ENCODE measurements at regions not wholly inside any gene's neighbourhood (a gene's known extent, or its start where the extent isn't known, plus 50 kb on each side); places are given as distances from the start of the nearest gene placed in this dataset.

GRCh38 chr1:117779364-117779763 lies 150.1 kb downstream of the GDAP2 start:
- Histone ChIP-seq H4K20me1 (ENCODE audit: insufficient read depth, low read length) (no peaks in the 10 kb centered on the region), H3K27ac (ENCODE audit: low read length) (no peak overlapping the region), H3F3A (ENCODE audit: insufficient read depth, low read length) (no peaks in the 10 kb centered on the region), H3K4me1 (ENCODE audit: low read length) (no peaks in the 10 kb centered on the region), H3K4me3 (ENCODE audit: low read length) (no peak overlapping the region), H3K4me2 (ENCODE audit: low read depth, low read length) (no peak overlapping the region), H3K9me3 (replicated peaks; ENCODE audit: insufficient read depth, low read length) (no peaks in the 10 kb centered on the region), H3K9me2 (replicated peaks; ENCODE audit: insufficient read depth, low read length) (no peaks in the 10 kb centered on the region), H3K36me3 (replicated peaks; ENCODE audit: insufficient read depth, low read length) (no peaks in the 10 kb centered on the region), H3K9ac (ENCODE audit: low read length) (no peak overlapping the region), H3K79me2 (ENCODE audit: low read length) (no peaks in the 10 kb centered on the region), H2AFZ (ENCODE audit: low read length) (no peak overlapping the region), H3K27me3 (replicated peaks; ENCODE audit: insufficient read depth, low read length) (no peaks in the 10 kb centered on the region)
- no peak for DNase-seq
- TF ChIP-seq EZH2 (optimal IDR thresholded peaks at IDR 0.05; ENCODE audit: low read depth, low read length) (no peak), EZH2phosphoT487 (IDR thresholded peaks at IDR 0.05; ENCODE audit: low read length) (no peak)
- TF ChIP-seq, protein P1, sequence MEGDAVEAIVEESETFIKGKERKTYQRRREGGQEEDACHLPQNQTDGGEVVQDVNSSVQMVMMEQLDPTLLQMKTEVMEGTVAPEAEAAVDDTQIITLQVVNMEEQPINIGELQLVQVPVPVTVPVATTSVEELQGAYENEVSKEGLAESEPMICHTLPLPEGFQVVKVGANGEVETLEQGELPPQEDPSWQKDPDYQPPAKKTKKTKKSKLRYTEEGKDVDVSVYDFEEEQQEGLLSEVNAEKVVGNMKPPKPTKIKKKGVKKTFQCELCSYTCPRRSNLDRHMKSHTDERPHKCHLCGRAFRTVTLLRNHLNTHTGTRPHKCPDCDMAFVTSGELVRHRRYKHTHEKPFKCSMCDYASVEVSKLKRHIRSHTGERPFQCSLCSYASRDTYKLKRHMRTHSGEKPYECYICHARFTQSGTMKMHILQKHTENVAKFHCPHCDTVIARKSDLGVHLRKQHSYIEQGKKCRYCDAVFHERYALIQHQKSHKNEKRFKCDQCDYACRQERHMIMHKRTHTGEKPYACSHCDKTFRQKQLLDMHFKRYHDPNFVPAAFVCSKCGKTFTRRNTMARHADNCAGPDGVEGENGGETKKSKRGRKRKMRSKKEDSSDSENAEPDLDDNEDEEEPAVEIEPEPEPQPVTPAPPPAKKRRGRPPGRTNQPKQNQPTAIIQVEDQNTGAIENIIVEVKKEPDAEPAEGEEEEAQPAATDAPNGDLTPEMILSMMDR (IDR thresholded peaks at IDR 0.05; ENCODE audit: low read length) = no peak

GRCh38 chr1:117780687-117781475 lies 148.5 kb downstream of the GDAP2 start:
- H3F3A ChIP-seq (ENCODE audit: insufficient read depth, low read length) = no peaks in the 10 kb centered on the region
- TF ChIP-seq, protein P1 (IDR thresholded peaks at IDR 0.05; ENCODE audit: low read length) = no peak
- TF ChIP-seq EZH2phosphoT487 (IDR thresholded peaks at IDR 0.05; ENCODE audit: low read length) (no peak), EZH2 (optimal IDR thresholded peaks at IDR 0.05; ENCODE audit: low read depth, low read length) (no peak)
- H2AFZ ChIP-seq (ENCODE audit: low read length) = no peak overlapping the region
- H3K79me2 ChIP-seq (ENCODE audit: low read length) = no peaks in the 10 kb centered on the region
- H3K36me3 ChIP-seq (replicated peaks; ENCODE audit: insufficient read depth, low read length) = no peaks in the 10 kb centered on the region
- DNase-seq = no peak
- H3K4me1 ChIP-seq (ENCODE audit: low read length) = no peaks in the 10 kb centered on the region
- H3K4me2 ChIP-seq (ENCODE audit: low read depth, low read length) = no peak overlapping the region
- H4K20me1 ChIP-seq (ENCODE audit: insufficient read depth, low read length) = no peaks in the 10 kb centered on the region
- H3K9ac ChIP-seq (ENCODE audit: low read length) = no peak overlapping the region
- no peak overlapping the region for H3K4me3 ChIP-seq (ENCODE audit: low read length)
- no peaks in the 10 kb centered on the region for H3K9me2 ChIP-seq (replicated peaks; ENCODE audit: insufficient read depth, low read length)
- H3K27me3 ChIP-seq (replicated peaks; ENCODE audit: insufficient read depth, low read length) = no peaks in the 10 kb centered on the region
- H3K9me3 ChIP-seq (replicated peaks; ENCODE audit: insufficient read depth, low read length) = no peaks in the 10 kb centered on the region
- H3K27ac ChIP-seq (ENCODE audit: low read length) = no peak overlapping the region

GRCh38 chr1:117782056-117782455 lies 147.4 kb downstream of the GDAP2 start:
- no peaks in the 10 kb centered on the region for H3K9me2 ChIP-seq (replicated peaks; ENCODE audit: insufficient read depth, low read length)
- no peaks in the 10 kb centered on the region for H3K36me3 ChIP-seq (replicated peaks; ENCODE audit: insufficient read depth, low read length)
- H2AFZ ChIP-seq (ENCODE audit: low read length) = no peak overlapping the region
- H3K4me3 ChIP-seq (ENCODE audit: low read length) = no peak overlapping the region
- no peaks in the 10 kb centered on the region for H4K20me1 ChIP-seq (ENCODE audit: insufficient read depth, low read length)
- H3K27me3 ChIP-seq (replicated peaks; ENCODE audit: insufficient read depth, low read length) = no peaks in the 10 kb centered on the region
- DNase-seq = no peak
- no peak overlapping the region for H3K27ac ChIP-seq (ENCODE audit: low read length)
- H3K4me2 ChIP-seq (ENCODE audit: low read depth, low read length) = no peak overlapping the region
- no peaks in the 10 kb centered on the region for H3K79me2 ChIP-seq (ENCODE audit: low read length)
- H3K9ac ChIP-seq (ENCODE audit: low read length) = no peak overlapping the region
- no peak for TF ChIP-seq EZH2phosphoT487 (IDR thresholded peaks at IDR 0.05; ENCODE audit: low read length)
- TF ChIP-seq EZH2 (optimal IDR thresholded peaks at IDR 0.05; ENCODE audit: low read depth, low read length) = no peak
- TF ChIP-seq, protein P1 (IDR thresholded peaks at IDR 0.05; ENCODE audit: low read length) = no peak
- H3F3A ChIP-seq (ENCODE audit: insufficient read depth, low read length) = no peaks in the 10 kb centered on the region
- H3K4me1 ChIP-seq (ENCODE audit: low read length) = no peaks in the 10 kb centered on the region
- H3K9me3 ChIP-seq (replicated peaks; ENCODE audit: insufficient read depth, low read length) = no peaks in the 10 kb centered on the region

Measured in MM.1S (cell line).